Inflammatory macrophage (primary cell): ENCODE measurements at regions not wholly inside any gene's neighbourhood (a gene's known extent, or its start where the extent isn't known, plus 50 kb on each side); places are given as distances from the start of the nearest gene placed in this dataset.

ENCODE experiments used
- DNase-seq, 2 donors: peaks; one replicate each; pipeline ENCODE4 v3.0.0-alpha.2; 2020 to 2022

DNA sequence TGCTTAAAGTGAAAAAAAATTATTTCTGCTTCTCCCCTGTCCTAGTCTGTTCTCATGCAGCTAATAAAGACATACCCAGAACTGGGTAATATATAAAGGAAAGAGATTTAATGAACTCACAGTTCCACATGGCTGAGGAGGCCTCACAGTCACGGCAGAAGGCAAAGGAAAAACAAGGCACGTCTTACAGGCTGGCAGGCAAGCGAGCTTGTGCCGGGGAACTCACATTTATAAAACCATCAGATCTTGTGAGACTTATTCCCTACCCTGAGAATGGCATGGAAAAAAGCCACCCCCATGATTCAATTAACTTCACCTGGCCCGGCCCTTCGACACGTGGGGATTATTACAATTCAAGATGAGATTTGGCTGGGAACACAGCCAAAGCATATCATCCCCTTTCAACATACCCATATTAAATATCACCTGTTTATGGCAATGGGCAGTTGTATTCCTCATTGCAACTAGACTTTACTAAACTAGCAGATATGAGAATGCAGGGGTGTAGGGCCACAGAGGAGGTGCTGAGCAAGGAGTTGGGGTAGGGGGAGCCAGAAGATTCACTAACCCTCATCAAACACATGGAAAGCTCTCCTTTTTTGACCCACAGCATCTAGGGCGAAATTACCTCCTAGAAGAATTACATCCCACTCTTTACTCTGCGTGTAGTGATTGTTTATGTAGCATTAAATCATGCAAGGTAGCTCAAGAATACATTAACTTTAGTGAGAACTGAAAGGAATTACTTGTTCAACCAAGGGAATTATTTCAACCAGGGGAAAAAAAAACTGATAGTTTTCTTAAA is 183.3 kb upstream of the DOK6 start:
- DNase-seq = no peak

DNA sequence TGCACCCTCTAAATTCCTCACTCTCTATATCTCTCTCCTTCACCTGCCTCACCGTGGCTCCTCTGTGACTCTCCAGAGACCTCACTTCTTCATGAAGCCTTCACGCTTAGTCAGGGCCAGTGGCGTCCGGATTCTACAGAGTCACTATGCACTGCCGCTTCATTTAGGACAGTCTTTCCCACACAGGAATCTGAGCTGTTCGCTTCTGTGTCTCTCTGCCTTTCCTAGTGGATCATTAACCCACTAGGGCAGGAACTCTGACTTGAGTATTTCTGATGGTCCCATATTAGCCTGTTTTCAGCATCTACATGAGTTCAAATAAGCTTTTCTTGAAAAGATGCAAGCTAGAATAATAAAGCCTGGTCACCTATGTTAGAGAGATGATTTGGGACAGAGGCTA is 180.2 kb upstream of the DOK6 start:
- no peak for DNase-seq

DNA sequence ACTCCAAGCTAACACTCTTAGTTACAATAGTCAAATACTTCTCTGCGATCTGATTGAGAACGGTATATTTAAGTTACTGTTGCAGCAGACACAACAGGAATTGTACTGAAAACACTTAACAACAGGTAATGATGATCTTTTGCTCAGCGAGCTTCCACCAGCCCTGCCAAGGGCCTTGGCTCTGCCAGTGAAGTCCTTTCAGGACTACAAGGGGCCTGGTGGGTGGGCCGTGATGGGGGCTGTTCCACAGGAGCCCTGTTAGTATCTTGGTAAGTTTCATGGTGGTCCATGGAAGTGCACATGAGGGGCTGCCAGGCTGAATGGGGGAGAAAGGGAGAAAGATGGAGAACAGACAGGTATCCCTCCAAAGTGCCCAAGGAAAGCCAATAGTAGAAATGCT is 178.6 kb upstream of the DOK6 start:
- no peak for DNase-seq

DNA sequence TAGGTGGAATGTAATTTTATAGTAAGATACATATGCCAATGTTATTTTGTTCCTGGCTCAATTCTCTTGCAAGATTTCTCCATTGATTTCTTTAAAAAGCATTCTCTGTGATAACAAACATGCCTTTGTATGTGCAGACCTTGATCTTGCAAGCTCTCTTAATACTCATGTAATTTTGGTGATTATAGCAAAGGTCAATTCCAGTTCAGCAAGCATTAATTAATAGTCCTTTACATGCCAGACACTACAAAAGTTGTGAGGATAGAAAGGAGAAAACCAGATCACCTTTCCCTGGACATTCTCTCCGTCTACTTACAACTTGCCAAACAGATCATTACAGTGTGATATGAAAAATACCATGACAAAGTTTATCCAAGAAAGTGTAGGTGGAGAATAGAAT is 173.7 kb upstream of the DOK6 start:
- no peak for DNase-seq

DNA sequence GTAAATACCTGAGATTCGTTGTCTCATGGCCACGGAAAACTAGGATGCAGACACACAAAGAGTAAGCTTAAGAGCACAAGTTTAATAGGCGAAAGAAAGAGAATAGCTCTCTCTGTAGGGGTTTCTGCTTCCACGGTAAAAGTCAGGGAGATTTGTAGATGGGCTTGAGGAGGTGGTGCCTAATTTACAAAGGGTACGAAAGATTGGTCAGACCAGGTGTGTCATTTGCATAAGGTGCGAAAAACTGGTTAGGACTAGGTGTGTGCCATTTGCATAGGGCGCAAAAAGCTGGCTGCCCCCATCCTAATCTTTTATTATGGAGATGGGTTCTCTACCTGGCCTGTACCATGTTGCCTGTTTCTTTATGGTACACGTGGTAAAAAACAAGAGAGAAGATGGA is 170.5 kb upstream of the DOK6 start:
- no peak for DNase-seq

DNA sequence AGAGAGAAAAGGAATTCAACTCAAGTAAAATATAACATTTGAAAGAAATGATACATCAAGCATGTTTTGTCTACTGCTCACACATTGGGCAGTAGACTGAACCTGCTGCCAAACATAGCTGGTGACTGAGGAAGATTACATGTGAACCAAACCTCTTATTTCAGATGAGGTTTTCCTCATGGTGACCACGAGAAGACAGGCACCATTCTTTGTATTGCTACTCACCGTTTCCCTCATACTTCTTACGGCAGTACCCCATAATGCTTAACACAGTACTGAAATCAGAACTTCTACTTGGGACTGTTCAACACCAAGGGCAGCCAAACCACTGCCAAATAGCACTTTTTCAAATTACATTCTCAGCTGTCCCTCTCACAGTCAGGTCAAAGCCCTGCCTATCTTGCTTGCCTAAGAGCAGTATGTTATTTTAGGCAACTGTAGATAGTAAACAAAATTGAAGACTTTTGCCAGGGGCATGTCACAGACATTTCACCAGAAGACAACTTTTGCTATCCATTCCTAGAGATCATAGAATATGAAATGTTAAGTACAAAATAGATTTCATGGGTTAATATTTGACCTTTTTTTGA is 167.1 kb upstream of the DOK6 start:
- DNase-seq = no peak

DNA sequence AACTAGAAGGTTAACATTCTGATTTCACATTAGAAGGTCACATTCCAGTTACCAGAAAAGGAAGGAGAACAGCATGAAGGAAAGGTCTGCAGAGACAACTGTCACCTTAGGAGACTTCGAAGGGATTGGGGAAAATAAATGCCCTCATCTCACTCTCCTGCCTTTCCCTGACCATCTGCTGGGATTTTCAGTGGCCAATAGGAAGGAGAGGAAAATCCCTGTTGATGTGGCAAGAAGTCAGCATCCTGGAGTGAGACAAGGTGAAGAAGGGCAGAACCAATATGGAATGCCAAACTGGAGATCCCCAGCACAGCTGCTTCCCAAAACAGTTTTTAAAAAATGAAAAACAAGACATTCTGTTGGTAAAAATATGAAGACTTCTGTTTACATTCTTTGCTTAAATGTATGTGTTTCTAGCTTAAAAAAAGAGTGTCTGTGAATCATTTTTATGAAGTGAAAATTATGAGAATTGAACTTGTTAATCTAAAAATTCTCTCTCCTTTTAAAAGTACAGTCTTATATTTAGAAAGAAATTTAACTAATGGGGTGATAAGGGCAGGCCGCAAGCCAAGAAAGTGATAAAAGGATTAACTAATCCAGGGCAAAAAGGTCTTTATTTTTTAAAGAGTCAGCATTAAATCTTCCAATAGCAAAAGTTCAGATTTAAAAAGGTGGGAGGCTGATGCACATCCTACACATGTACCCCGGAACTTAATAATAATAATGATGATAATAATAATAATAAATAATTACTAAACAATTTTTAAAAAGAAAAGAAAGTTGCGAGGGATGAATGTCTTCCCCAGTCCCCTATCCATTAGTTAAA is 160.6 kb upstream of the DOK6 start:
- DNase-seq = no peak

DNA sequence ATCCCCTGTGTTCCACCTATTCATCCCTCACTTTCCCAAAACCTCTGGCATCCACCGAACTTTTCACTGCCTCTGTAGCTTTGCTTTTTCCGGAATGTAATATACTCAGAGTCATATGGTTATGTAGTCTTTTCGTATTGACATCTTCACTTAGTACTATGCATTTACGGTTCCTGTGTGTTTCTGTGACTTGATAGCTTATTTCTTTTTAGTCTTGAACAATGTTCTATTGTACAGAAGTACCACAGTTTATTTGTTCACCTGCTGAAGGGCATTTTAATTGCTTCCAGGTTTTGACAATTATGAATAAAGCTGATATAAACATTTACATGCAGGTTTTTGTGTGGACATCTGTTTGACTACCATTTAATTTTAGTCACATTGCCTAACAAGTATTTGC is 154.7 kb upstream of the DOK6 start:
- DNase-seq = no peak

DNA sequence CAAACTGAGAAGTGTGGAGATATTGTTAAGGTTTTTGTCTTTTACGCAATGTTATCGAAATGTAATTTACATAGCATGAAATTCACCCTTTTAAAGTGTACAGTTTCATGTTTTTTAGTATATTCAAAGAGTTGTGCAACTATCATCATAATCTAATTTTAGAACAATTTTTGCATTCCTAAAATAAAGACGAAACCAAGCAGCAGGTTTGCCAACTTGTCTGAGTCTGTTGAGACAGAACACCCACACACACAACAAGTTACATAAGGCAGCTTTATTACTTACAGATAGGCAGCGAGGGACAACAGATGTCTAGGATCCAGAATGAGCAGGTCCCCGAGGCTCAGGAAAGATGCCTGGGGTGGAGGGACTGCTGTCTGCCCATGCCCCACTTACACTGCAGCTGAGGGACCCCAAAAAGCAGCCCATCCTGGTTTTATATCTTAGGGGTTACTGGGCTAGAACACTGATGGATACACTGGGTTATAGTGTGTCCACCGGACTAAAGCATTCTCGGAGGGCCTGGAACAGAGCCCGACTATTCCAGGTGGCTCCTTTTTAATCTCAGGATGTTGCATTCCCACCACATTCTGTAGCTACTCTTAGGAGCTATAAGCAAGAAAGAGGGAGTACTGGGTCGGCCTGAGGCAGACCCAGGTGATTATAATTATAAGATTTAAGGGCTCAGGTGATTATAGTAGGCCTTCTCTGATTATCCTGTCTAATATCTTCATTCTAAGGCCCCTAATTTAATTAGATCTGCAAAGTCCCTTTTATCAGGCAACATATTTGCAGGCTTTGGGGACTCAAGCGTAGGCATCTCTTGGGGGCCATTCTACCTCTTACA is 150.2 kb upstream of the DOK6 start:
- DNase-seq = no peak

DNA sequence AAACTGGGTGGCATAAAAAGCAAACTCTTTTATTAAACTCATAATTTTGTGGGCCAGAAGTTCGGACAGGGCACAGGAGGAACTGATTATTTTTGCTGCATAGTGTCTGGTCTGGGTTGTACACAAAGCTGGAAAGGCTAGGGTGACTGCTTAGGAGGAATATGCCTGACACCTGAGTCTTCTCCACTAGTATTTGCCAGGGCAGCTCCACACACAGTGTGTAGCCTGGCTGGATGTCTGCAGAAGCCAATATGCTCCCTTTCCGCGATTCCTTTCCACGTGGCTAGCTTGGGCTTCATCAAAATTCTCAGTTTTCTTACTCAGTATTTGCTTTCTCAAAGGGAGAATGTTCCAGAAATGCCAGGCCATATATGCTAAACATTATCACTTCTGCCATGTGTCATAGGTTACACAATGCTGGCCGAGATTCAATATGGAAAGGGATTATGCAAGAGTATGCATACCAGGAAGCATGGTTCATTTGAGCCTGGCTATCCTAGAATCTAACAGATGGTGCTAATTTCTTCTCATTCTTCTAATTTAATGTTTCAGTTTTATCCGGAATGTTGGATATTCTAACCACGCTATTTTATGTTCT is 142.7 kb upstream of the DOK6 start:
- DNase-seq = no peak

DNA sequence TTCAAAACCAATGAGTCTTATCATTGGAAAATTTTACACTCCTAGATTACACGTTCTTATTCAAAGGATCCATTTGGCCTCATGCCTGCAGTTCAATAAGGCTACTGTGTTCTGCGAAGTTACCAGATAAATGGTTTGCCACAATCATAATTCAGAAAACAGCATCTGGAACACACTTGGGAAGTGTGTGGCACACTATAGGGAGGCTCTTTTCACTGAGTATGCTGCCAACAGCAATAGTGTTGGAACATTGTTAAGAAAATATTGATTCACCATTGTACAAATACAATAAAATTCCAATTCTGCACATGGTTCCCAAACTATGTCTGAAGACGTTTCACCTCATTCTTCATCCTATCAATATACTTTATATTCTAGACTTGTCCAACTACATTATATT is 141.4 kb upstream of the DOK6 start:
- DNase-seq = no peak

DNA sequence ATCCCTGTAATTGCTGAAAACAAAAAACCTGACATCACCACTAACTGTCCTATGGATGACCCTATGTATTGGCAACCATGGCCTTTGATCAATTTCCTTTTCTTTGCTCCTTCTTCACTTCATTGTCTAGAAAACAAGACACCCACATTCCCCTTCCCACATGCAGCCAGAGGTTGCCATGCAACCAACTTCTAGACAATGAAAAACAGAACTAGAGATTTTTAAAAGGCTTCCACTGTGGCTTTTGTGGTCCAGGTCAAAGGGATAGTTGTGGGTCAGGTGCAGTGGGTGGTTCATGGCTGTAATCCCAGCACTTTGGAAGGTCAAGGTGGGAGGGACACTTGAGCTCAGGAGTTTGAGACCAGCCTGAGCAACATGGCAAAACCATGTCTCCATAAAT is 139.3 kb upstream of the DOK6 start:
- no peak for DNase-seq

DNA sequence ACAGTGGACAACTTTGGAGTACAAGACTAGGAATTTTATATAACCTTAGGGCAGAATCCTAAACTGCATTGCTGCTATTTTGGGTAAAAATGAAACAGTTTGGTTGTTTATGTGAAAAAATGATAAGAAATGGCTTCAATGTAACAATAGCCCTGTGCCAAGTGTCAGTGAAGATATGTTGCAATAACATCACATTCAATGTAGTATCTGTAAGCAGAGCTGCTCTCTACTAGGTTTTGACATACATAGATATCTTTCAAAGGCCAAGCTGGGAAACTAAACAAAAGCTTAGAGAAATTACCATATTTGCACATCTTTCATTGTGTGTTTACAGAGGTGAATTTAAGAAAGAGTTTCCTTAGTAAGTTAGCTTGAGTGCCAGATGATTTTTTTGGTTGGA is 135.0 kb upstream of the DOK6 start:
- DNase-seq = no peak

DNA sequence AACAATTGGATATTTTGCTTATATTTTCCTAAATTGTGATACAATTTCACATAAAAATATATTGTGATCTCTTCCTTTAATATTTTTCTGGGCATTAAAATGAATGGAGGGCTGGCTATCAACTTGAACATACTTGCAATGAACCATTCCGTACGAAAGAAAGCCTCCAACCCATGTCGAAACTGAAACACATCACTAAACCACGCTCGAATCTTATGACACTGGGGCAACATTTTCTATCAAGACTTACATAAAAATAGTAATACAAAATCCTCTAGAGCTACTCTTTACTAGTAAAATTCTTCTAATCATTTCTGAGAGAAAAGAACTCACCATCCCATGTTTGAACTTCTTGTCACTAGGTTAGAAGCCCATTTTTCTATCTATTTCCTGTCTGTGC is 132.8 kb upstream of the DOK6 start:
- DNase-seq = no peak

DNA sequence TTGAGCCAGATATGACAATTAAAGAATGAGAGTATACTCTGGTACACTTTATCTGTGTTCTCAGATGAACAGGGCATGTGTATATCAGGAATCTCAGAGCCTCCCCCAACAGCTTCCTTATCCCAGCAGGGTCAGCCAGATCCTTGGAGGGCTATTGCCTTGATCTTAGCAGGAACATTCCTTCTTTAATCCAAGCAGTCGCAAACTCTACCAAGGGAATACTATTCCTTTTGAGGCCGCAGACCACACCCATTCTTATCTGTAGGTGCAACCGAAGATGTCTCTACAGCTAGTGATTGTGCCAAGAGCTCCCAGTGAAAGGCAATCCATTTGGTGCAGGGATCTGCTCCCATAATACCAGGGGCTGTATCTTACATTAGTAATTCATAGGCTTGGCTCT is 118.3 kb upstream of the DOK6 start:
- DNase-seq = no peak

DNA sequence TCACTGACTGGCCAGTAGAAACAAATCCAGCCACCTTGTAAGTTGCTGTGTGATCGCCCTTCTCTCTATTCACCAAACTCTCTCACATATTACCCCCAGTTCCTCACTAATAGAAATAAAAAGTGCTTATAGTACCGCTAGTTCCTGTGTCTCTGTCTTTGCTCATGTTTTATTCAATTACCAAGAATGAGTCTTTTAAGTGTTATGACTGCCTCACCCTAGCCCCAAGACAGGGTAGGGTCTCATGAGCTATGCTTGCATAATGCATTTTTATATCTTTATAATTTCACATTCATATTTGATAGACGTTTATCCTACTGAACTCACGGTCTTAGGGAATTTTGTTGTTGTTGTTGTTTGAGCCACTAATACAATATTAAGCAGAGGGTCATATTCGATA is 109.6 kb upstream of the DOK6 start:
- no peak for DNase-seq

DNA sequence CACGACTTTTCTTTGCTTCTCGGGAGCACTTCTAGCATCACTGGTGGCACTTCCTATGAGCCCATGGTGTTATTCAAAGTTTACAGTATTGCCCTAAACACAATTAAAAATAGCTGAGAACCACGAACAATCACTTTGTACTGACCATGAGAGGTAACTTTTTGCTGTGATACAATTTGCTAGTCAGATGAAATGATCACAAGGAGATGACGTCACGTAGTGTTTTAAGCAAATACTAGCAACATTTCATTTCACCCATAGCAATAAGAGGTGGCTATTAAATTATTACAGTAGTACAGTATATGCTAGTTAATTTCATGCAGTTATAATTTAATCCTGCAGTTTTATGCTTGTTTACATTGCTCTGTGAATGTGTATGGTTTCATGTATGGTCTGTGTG is 108.9 kb upstream of the DOK6 start:
- DNase-seq = no peak

DNA sequence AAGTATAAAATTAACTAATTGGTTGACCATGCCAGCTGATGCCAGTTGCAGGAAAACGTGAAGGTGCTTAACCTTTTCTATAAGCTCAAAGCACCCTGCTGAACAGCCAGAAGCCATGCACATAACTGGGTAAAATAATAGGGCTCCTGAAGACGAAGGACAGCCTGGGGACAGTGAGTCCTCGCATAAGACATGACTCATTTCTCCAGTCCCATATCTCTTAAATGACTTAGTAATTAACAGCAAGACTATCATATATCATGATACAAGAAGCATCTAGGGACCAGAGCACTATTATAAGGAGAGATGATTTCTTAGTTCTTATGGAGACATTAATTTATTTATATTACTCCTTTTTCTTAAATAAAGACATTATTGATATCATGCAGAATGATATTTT is 100.5 kb upstream of the DOK6 start:
- DNase-seq = no peak

DNA sequence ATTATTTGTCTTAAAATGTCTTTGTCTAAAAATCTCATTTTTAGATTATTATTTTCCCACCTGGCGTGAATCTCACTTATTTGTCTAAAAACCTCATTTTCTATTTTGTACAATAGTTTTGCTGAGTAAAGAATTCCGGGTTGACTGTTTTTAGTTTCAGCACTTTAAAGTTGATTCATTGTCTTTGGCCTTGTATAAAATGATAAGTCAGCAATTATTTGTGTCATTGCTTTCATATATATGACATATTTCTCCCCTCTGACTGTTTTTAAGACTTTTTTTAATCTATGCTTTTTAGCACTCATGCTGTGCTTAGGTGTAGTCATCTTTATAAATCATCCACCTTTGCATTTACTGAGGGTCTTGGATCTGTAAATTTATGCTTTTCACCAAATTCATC is 92.1 kb upstream of the DOK6 start:
- DNase-seq = no peak

DNA sequence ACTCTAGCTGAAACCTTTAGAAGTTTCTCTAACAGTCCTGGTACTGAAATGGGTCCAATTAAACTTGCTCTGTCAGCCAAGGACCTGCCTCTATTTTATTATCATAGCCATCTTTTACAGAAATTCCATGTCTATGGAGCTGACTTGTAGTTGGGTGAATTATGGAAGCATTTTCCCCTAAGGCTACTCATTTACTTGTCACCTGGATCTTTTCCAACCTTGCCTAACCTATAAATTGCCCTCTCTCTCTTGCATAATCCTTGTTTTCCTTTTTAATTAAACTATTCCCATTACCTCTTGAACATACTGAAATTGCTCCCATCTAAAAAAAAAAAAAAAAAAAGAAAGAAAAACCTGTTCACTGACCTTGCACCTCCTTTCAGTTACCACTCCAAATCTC is 74.6 kb upstream of the DOK6 start:
- no peak for DNase-seq

DNA sequence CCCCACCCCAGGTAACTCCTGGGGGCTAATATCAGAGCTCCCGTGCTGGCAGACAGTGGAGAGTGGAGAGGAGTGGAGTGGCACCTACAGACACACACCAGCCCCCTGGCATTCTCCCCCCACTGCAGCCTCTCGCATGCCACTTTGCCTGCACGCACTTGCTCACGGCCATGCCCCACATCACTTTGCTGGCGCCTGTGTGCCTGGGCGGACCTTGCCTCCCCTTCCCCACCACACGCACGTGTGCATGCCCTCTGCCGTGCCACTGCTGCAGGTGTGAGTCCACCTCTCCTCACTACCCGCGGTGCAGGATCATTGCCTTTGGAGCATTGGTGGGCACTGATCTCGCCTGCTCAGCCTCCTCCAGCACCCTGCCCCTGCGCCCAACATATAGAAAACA is 72.6 kb upstream of the DOK6 start:
- DNase-seq = no peak

DNA sequence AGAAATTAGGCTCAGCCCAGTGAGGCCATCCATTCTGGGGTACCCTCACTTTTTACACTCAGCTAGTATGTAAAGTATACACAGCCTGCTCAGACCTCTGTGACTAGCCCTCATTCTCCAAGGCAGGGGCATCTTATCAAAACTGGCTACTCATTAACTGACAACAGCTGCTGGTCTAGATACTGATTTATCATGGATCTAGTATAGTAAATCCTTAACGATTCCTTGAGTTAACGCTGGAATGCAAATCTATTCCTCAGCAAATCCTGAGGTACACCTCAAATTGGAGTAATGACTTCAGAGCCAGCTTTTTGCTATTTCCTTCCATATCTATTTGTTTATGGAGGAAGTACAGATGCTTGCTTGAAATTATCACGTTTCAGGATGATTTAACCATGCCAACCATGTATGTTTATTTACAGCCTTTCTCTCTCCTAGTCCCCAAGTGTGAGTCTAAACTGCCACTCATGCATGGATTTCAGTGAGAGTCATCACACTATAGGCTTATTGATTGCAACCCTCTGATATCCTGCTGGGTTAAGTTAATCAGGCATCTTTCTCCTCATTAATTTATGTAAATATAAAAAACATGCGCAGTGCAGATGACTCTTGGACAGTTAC is 70.2 kb upstream of the DOK6 start:
- no peak for DNase-seq
